Activated CD4-positive, alpha-beta T cell treated with anti-CD3 and anti-CD28 coated beads, Interleukin-2, amount 10 ng/mL, durations not matched to agents 24 days and 14 days (primary cell): ENCODE measurements at regions not wholly inside any gene's neighbourhood (a gene's known extent, or its start where the extent isn't known, plus 50 kb on each side); places are given as distances from the start of the nearest gene placed in this dataset.

Experiments used
- DNase-seq: peaks from one replicate; pipeline ENCODE4 v3.0.0; 2022
- H3K27ac Mint-ChIP-seq: one replicate; pipeline ENCODE4 v1.8.0; 2022; ENCODE audit warnings: mild to moderate bottlenecking, mixed read lengths
- H3K27me3 Mint-ChIP-seq: one replicate; pipeline ENCODE4 v1.8.0; 2022; ENCODE audit warnings: mixed read lengths
- H3K36me3 Mint-ChIP-seq: one replicate; pipeline ENCODE4 v1.8.0; 2022; ENCODE audit warnings: low read depth, mild to moderate bottlenecking, mixed read lengths
- H3K4me1 Mint-ChIP-seq: one replicate; pipeline ENCODE4 v1.8.0; 2021; ENCODE audit warnings: mixed read lengths
- H3K4me3 Mint-ChIP-seq: one replicate; pipeline ENCODE4 v1.8.0; 2022; ENCODE audit warnings: mild to moderate bottlenecking, moderate library complexity, mixed read lengths
- H3K9me3 Mint-ChIP-seq: one replicate; pipeline ENCODE4 v1.8.0; 2021; ENCODE audit warnings: mixed read lengths
- intact Hi-C: fragments of 100-400 bp; cut with micrococcal nuclease; formaldehyde crosslinking; loops from one replicate; pipeline ENCODE4 v1.15.1; 2023

- no peaks in the 10 kb centered on the region for H3K27me3 Mint-ChIP-seq
- H3K4me3 Mint-ChIP-seq = no peak overlapping the region
- intact Hi-C loops = no loop called here
- no peak overlapping the region for H3K27ac Mint-ChIP-seq
- no peaks in the 10 kb centered on the region for H3K4me1 Mint-ChIP-seq
- peaks cover 2% of the 10 kb centered on the region for H3K36me3 Mint-ChIP-seq
- peaks cover 10% of the 10 kb centered on the region for H3K9me3 Mint-ChIP-seq
- no peak for DNase-seq
Observed at GRCh38 chr6:14957355-14958059, 288.4 kb upstream of the JARID2 start.

- no peak overlapping the region for H3K4me3 Mint-ChIP-seq
- DNase-seq = no peak
- H3K4me1 Mint-ChIP-seq = no peaks in the 10 kb centered on the region
- intact Hi-C loops = no loop called here
- no peak overlapping the region for H3K27ac Mint-ChIP-seq
- no peaks in the 10 kb centered on the region for H3K27me3 Mint-ChIP-seq
- peaks cover 10% of the 10 kb centered on the region for H3K9me3 Mint-ChIP-seq
- H3K36me3 Mint-ChIP-seq = peaks cover 2% of the 10 kb centered on the region
Observed at GRCh38 chr6:14959324-14959885, 286.5 kb upstream of the JARID2 start.

GRCh38 chr6:14964556-14965270 lies 281.2 kb upstream of the JARID2 start:
- Mint-ChIP-seq H3K27ac (no peak overlapping the region), H3K36me3 (no peaks in the 10 kb centered on the region), H3K4me3 (no peak overlapping the region), H3K27me3 (no peaks in the 10 kb centered on the region), H3K9me3 (peaks cover 7% of the 10 kb centered on the region), H3K4me1 (no peaks in the 10 kb centered on the region)
- intact Hi-C loops = no loop called here
- DNase-seq = no peak

GRCh38 chr6:14965424-14966075 lies 280.3 kb upstream of the JARID2 start:
- DNase-seq = no peak
- H3K4me1 Mint-ChIP-seq = no peaks in the 10 kb centered on the region
- no peak overlapping the region for H3K4me3 Mint-ChIP-seq
- H3K27me3 Mint-ChIP-seq = no peaks in the 10 kb centered on the region
- no peak overlapping the region for H3K27ac Mint-ChIP-seq
- peaks cover 12% of the 10 kb centered on the region for H3K9me3 Mint-ChIP-seq
- H3K36me3 Mint-ChIP-seq = no peaks in the 10 kb centered on the region
- intact Hi-C loops = no loop called here

GRCh38 chr6:14966096-14966905 lies 279.6 kb upstream of the JARID2 start:
- intact Hi-C loops = no loop called here
- no peak for DNase-seq
- H3K4me3 Mint-ChIP-seq = no peak overlapping the region
- peaks cover 12% of the 10 kb centered on the region for H3K9me3 Mint-ChIP-seq
- H3K36me3 Mint-ChIP-seq = no peaks in the 10 kb centered on the region
- H3K4me1 Mint-ChIP-seq = no peaks in the 10 kb centered on the region
- H3K27me3 Mint-ChIP-seq = no peaks in the 10 kb centered on the region
- no peak overlapping the region for H3K27ac Mint-ChIP-seq

GRCh38 chr6:14966906-14967711 lies 278.8 kb upstream of the JARID2 start:
- Mint-ChIP-seq H3K9me3 (peaks cover 12% of the 10 kb centered on the region), H3K36me3 (no peaks in the 10 kb centered on the region), H3K27ac (no peak overlapping the region), H3K27me3 (no peaks in the 10 kb centered on the region), H3K4me1 (no peaks in the 10 kb centered on the region), H3K4me3 (no peak overlapping the region)
- intact Hi-C loops = no loop called here
- DNase-seq = no peak

- H3K27ac Mint-ChIP-seq = no peak overlapping the region
- peaks cover 12% of the 10 kb centered on the region for H3K9me3 Mint-ChIP-seq
- intact Hi-C loops = no loop called here
- DNase-seq = no peak
- H3K4me3 Mint-ChIP-seq = no peak overlapping the region
- no peaks in the 10 kb centered on the region for H3K4me1 Mint-ChIP-seq
- H3K36me3 Mint-ChIP-seq = no peaks in the 10 kb centered on the region
- no peaks in the 10 kb centered on the region for H3K27me3 Mint-ChIP-seq
Observed at GRCh38 chr6:14968056-14968637, 277.7 kb upstream of the JARID2 start.

- Mint-ChIP-seq H3K4me3 (no peak overlapping the region), H3K4me1 (no peaks in the 10 kb centered on the region), H3K27ac (no peak overlapping the region), H3K9me3 (peaks cover 12% of the 10 kb centered on the region), H3K27me3 (no peaks in the 10 kb centered on the region), H3K36me3 (no peaks in the 10 kb centered on the region)
- DNase-seq = no peak
- intact Hi-C loops = no loop called here
Observed at GRCh38 chr6:14969126-14969525, 276.7 kb upstream of the JARID2 start.

GRCh38 chr6:14972379-14973067 lies 273.3 kb upstream of the JARID2 start:
- H3K4me1 Mint-ChIP-seq = no peaks in the 10 kb centered on the region
- no peak for DNase-seq
- H3K36me3 Mint-ChIP-seq = no peaks in the 10 kb centered on the region
- no peak overlapping the region for H3K4me3 Mint-ChIP-seq
- H3K27ac Mint-ChIP-seq = no peak overlapping the region
- peaks cover 12% of the 10 kb centered on the region for H3K9me3 Mint-ChIP-seq
- H3K27me3 Mint-ChIP-seq = no peaks in the 10 kb centered on the region
- intact Hi-C loops = no loop called here

GRCh38 chr6:14974372-14974771 lies 271.5 kb upstream of the JARID2 start:
- Mint-ChIP-seq H3K27ac (no peak overlapping the region), H3K27me3 (no peaks in the 10 kb centered on the region), H3K9me3 (peaks cover 8% of the 10 kb centered on the region), H3K4me1 (no peaks in the 10 kb centered on the region), H3K4me3 (no peak overlapping the region), H3K36me3 (no peaks in the 10 kb centered on the region)
- intact Hi-C loops = no loop called here
- DNase-seq = no peak

- Mint-ChIP-seq H3K4me3 (no peak overlapping the region), H3K27ac (no peak overlapping the region)
- intact Hi-C loops = no loop called here
Observed at GRCh38 chr6:14974792-14975470, 270.9 kb upstream of the JARID2 start.

GRCh38 chr6:14975471-14975817 lies 270.4 kb upstream of the JARID2 start:
- H3K36me3 Mint-ChIP-seq = no peaks in the 10 kb centered on the region
- no peak overlapping the region for H3K27ac Mint-ChIP-seq
- H3K4me1 Mint-ChIP-seq = no peaks in the 10 kb centered on the region
- intact Hi-C loops = no loop called here
- H3K27me3 Mint-ChIP-seq = no peaks in the 10 kb centered on the region
- H3K9me3 Mint-ChIP-seq = peaks cover 4% of the 10 kb centered on the region
- no peak for DNase-seq
- no peak overlapping the region for H3K4me3 Mint-ChIP-seq

More at GRCh38 chr6:14974792-14975470, 270.9 kb upstream of the JARID2 start:
- H3K36me3 Mint-ChIP-seq = no peaks in the 10 kb centered on the region
- no peaks in the 10 kb centered on the region for H3K27me3 Mint-ChIP-seq
- DNase-seq = no peak
- no peaks in the 10 kb centered on the region for H3K4me1 Mint-ChIP-seq
- peaks cover 6% of the 10 kb centered on the region for H3K9me3 Mint-ChIP-seq
